PFSK-1 (cell line): ENCODE measurements at regions not wholly inside any gene's neighbourhood (a gene's known extent, or its start where the extent isn't known, plus 50 kb on each side); places are given as distances from the start of the nearest gene placed in this dataset.

Source experiments
- POLR2AphosphoS5 ChIP-seq: IDR thresholded peaks from 2 replicates; pipeline ENCODE4 v1.6.1; 2012; ENCODE audit warnings: low read depth, mild to moderate bottlenecking, control low read depth, low read length, moderate library complexity
- SIN3A ChIP-seq: IDR thresholded peaks from 2 replicates; pipeline ENCODE4 v1.6.1; 2012; ENCODE audit warnings: mild to moderate bottlenecking, low read length, moderate library complexity, borderline replicate concordance; ENCODE audit not compliant: insufficient read depth
- TAF1 ChIP-seq: IDR thresholded peaks from 2 replicates; pipeline ENCODE4 v1.6.1; 2012; ENCODE audit warnings: low read length, control low read depth, borderline replicate concordance; ENCODE audit not compliant: insufficient read depth
- TF ChIP-seq, protein P1 (sequence below), 2 experiments: IDR thresholded peaks; 2 replicates each; pipeline versions ENCODE4 v1.6.1 to v1.8.0; 2011 to 2012; ENCODE audit warnings: low read depth in 2 of 2, low read length in 2 of 2, control low read depth in 1 of 2, inconsistent platforms in 1 of 2, mild to moderate bottlenecking in 1 of 2, moderate library complexity in 1 of 2; ENCODE audit not compliant: insufficient read depth in 1 of 2

DNA sequence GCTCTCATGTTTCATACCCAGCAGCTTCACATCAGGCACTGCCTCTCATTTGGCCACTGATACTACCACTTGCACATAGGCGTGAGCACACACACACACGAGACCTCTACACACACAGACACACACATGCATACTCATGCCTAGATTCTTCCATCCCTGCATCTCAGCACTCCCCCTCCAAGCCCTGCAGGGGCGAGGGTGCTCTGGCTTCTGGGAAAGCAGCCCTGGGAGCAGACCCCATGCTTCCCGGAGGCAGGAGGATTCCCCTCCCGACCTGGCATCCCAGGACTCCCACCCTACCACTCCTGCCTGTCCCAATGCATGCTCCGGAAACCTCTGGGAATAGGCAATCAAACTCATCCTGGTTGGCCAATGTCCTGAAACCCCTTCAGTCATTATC, 89.1 kb upstream of the SMNDC1 start:
- TF ChIP-seq POLR2AphosphoS5 = no peak
- TF ChIP-seq, protein P1, sequence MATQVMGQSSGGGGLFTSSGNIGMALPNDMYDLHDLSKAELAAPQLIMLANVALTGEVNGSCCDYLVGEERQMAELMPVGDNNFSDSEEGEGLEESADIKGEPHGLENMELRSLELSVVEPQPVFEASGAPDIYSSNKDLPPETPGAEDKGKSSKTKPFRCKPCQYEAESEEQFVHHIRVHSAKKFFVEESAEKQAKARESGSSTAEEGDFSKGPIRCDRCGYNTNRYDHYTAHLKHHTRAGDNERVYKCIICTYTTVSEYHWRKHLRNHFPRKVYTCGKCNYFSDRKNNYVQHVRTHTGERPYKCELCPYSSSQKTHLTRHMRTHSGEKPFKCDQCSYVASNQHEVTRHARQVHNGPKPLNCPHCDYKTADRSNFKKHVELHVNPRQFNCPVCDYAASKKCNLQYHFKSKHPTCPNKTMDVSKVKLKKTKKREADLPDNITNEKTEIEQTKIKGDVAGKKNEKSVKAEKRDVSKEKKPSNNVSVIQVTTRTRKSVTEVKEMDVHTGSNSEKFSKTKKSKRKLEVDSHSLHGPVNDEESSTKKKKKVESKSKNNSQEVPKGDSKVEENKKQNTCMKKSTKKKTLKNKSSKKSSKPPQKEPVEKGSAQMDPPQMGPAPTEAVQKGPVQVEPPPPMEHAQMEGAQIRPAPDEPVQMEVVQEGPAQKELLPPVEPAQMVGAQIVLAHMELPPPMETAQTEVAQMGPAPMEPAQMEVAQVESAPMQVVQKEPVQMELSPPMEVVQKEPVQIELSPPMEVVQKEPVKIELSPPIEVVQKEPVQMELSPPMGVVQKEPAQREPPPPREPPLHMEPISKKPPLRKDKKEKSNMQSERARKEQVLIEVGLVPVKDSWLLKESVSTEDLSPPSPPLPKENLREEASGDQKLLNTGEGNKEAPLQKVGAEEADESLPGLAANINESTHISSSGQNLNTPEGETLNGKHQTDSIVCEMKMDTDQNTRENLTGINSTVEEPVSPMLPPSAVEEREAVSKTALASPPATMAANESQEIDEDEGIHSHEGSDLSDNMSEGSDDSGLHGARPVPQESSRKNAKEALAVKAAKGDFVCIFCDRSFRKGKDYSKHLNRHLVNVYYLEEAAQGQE (IDR thresholded peaks at IDR 0.05; ENCODE audit: insufficient read depth in 1 of 2, low read depth in 2 of 2, low read length in 2 of 2) = no peak
- no peak for TF ChIP-seq TAF1
- no peak for TF ChIP-seq SIN3A
